CD1c-positive myeloid dendritic cell (primary cell): ENCODE measurements at regions not wholly inside any gene's neighbourhood (a gene's known extent, or its start where the extent isn't known, plus 50 kb on each side); places are given as distances from the start of the nearest gene placed in this dataset.
A peak's percentile ranks its signal among the peaks of the same experiment; 100 is the strongest.
"Not testable (repeated sequence)": the region's sequence is repeated elsewhere in the genome, so short reads cannot be mapped to it uniquely, and the experiment has no call there.

ENCODE experiments used
- DNase-seq: peaks from one replicate; pipeline ENCODE4 v3.0.0-alpha.2; 2016; ENCODE audit errors: extremely low spot score

DNA sequence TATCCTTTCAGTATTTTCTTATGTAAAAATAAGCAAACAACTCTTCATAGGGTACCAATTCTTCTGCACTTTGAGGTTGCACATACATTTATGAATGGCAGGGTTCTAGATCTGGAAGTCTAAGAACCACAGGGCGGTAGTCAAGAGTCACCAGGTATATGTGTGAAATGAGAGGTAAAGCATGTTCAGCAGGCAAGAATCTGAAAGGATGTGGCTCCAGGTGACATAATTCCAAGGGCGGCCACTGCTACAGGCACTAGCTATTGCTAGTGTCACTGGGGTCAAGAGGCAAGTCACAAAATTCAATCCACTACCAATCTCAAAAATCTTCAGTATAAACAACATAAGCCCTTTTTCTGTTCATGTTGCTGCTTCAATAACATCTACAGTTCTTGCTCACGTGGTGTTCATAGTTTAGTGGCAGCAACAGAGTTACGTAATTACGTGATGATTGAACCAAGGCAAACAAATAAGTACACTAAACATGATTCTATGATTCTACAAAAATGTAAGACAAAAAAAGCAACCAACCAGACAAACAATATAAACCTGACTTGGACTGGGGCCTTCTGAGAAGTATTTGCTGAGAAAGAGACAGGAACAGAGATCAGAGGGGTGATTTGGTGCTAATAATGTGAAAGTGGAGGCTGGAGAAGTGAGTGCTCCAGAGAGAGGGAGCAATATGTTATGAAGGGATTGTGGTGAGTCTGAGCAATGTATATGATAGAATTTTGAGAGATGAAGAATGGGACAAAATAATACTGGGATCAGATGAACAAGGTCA lies 101.7 kb downstream of the NAA11 start:
- no peak for DNase-seq

DNA sequence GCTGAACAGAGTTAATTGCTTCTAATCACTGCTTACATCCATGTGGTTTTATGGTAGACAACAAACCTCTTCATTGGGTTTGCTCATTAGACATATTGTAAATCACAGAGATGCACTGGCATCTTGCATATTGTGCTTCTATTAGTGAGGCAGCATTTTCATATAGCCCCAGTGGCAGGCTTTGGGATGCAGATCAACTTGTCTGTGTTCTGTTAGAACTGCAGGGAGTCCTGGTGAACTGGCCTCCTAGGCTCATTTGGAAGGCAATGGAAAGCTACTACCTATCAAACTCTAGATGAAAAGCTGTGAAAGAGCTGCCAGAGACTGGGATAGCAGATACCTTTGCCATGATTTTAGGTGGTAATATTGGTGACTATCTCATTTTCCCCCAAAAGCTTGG lies 108.8 kb downstream of the NAA11 start:
- no peak for DNase-seq

DNA sequence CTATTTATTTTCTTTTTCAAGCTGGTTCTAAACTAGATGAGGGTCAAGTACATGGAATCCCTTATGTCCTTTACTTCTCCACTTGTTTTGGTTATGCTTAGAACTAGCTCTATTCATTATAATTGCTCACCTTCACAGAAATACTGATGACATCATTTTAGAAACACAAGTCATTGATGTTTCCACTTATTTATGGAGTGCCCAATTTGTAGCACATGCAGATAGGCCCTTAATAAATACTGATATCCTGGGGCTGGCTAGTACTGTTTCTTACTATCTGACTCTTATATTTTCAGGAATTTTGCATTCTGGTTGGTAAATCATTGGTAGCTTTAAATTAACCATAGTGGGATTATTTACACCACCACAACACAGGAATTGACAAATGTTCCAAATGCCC lies 112.2 kb downstream of the NAA11 start:
- no peak for DNase-seq

DNA sequence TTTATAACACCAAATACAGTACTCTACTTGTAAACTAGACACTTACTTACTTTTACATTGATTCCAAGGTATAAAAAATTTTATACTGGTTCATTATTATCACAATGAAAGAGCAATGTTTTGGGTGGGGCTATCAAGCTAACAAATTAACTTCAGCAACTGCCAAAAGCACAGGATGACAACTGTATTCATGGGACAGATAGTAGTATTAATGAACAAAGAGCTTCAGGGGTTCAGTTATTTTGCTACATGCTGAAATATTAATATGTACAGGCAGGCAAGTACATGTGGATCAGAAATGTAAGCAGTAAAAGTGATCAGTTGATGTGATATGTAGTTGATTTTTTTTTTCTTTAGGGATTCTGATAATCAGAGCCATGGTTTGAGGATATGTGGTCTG lies 112.9 kb downstream of the NAA11 start:
- no peak for DNase-seq

DNA sequence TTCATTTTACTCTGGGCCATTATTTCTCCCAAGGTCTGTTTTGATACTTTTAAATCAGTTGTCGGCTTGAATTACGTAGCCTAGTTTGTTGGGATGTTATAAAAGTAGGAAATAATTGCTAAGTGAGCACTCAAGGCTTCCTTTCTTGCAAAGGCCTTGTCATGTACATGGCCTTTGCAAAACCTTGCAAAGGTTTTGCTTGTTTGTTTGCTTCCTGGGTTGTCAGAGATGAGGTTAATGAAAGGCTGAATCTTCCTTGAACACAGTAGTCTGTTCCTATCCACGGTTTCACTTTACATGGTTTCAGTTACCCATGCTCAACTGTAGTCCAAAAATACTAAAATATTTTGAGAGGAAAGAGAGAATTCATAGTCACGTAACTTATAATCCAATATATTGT lies 113.5 kb downstream of the NAA11 start:
- no peak for DNase-seq

DNA sequence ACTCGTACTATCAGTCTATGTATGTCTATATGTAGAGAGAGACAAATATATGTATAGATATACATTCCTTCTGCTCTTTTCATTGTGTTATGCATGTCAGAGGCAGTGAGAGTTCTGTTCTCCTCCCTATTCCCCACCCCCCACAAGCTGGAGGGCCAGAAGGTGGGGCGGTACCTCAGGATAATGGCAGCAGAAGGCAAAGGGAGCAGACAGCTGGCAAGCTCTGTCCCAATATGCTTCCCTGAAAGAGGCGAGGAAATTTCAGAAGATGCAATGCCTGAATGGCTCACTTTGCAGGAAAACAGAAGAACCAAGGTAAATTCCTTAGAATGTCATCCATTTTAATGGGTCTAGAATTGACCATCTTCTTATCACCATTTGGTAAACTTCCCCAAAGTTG lies 114.4 kb downstream of the NAA11 start:
- no peak for DNase-seq

DNA sequence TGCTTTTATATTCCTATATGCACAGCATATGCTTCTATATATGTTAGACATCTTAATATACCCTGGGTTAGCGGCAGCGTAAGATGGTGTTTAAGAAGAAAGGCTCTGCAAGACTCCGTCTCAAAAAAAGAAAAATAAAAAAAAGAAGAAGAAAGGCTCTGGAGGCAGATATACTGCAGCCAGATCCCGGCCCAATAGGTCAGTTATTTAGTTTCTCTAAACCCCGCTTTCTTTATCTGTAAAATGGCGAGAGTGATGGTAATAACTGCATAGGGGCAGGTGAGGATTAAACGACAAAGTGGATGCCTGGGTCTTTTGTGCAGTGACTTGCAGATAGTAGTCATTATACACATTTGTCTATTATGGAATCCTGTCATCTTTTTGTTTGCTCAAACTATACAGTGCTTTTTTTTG lies 115.2 kb downstream of the NAA11 start:
- no peak for DNase-seq

DNA sequence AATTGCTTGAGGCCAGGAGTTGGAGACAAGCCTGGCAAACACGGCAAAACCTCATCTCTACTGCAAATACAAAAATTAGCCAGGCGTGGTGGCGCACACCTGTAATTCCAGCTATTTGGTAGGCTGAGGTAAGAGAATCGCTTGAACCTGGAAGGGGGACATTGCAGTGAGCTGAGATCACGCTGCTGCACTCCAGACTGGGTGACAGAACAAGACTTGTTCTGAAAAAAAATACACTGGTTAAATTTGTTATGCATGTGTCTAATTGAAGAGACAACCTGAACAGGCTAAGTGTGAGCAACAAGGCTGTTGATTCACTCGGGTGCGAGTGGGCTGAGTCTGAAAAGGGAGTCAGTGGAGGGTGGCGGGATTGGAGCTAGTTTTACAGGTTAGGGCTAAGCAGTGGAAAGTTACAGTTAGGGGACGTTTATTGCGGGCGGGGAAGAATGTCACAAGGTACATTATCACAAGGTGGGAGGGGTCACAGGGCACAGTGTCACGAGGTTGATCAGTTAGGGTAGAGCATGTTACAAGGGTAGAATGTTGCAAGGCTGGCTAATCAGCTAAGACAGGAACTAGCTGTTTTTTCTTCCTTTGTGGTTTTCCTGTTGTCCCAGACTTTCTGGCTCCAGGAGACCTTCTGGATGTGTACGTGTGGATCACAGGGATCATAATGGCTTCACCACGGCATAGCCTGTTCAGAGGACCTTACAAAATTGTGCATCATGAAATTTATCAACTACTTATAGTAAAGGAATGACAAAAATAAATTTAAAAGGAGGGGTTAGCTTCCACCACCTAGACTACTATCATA lies 115.8 kb downstream of the NAA11 start:
- DNase-seq, result peak; percentile 1

DNA sequence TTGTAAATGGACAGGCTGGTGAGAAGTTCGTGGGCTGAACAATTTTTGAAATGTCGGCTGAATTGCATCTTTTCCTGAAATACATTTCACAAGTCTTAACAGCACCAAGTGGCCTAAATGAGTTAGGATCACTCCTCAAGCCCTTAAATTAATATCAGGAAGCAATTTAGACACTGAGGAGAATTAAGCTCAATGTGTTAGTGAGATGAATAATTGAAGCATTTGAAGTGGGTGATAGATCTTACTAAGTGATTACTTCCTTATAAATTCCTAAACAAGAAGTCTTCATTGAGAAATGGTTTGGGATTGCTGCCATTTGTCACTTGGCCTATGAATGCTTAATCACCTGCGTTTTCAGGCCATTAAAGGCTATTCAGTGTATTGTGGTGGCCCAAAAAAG lies 116.8 kb downstream of the NAA11 start:
- no peak for DNase-seq

DNA sequence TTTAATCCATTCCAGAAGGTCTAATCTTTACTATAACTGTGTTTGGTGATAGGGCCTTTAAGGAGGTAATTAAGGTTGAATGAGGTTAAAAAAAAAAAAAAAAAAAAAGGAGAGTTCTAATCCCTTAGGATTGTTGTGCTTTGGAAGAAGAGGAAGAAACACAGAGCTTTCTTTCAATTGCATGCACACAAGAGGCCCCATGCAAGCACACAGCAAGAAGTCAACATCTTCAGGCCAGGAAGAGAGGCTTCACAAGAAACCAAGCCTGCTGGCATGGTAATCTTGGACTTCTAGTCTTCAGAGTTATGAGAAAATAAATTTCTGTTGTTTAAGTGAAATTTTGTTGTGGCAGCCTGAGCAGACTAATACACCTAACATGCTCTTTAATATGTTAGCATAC lies 118.6 kb downstream of the NAA11 start:
- DNase-seq, result no peak

DNA sequence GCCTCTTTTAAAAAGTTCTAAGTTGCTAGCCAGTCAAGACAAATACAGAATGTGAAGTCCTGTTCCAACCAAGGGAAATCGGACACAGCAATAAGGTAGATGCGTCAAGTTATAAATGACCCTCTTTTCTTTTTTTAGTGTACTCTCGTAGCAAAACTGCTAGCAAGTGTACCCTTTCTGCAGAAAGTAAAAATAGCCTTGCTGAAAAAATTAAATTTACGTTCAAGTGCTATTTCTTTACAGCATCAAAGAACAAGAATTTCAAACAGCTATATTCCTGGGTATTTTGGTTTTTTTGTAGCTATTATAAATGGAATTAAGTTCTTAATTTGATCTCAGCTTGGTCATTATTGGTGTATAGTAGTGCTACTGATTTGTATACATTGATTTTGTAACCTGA lies 119.2 kb downstream of the NAA11 start:
- DNase-seq, result no peak

DNA sequence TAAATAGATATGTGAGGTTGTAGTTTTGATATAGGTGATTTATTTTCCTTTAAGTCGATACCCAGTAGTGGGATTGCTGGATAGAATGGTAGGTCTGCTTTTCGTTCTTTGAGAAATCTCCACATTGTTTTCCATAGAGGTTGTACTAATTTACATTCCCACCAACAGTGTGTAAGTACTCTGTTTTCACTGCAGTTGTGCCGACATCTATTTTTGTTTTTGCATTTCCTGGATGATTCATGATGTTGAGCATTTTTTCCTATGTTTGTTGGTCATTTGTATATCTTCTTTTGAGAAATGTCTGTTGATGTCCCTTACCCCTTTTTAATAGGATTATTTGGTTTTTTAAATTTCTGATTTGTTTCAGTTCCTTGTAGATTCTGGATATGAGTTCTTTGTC lies 120.7 kb downstream of the NAA11 start:
- DNase-seq, result no peak

DNA sequence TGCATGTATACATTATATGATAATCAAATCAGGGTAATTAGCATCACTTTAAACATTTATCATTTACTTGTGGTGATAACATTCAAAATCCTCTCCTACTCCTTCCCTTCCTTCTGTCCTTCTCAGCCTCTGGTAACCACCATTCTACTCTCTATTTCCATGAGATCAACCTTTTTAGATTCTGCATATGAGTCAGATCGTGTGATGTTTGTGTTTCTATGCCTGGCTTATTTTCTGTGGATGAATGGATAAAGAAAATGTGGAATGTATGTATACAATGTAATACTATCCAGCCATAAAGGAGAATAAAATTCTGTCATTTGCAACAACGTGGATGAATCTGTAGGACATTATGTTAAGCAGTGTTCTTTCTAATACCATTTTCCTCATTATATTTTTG lies 123.9 kb downstream of the NAA11 start:
- no peak for DNase-seq

DNA sequence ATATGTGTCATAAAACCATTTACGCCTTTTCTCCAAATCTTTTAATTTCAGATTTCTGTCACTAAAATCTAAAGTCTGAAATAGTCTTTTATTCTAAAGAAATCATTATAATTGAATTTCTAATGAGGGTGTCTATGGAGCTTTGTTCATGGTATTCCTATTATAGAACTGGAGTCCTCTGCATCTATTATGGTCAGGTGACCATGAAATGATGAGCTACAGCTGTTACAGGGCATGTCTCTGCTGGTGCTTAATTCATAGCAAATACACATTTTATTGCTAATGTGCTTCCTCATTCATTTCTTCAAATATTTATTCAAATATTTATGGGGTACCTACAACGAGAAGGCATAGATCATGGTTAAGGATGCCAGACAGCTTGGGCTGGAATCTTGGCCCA lies 126.1 kb downstream of the NAA11 start:
- no peak for DNase-seq

DNA sequence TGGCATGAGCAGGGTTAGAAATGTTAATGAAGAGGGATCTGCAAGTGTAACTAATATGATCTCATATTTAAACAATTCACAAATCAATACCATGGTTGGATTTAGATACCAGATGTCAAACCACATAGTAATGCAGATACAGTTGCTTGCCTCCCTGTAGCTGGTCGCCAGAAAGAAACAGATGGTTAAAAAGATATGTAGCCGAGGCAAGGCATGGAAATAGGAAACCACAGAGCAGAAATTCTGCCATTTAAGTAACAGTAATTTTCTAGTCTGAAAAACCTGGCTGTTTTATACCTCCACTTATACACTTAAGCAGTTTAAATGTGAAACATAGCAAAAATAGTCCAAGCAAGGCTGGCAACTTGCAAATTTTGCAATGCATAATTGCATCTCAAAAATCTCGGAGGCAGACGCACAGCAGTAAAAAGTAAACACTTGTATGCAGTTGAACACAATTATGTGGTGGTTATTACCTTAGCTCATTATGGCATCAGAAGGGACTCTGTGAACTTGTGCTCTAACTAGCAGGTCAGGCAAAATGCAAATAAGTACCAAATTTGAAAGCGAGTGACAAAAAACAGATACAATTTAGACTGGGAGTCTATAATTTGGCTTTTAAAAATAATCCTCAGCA lies 126.8 kb downstream of the NAA11 start:
- DNase-seq, result no peak

DNA sequence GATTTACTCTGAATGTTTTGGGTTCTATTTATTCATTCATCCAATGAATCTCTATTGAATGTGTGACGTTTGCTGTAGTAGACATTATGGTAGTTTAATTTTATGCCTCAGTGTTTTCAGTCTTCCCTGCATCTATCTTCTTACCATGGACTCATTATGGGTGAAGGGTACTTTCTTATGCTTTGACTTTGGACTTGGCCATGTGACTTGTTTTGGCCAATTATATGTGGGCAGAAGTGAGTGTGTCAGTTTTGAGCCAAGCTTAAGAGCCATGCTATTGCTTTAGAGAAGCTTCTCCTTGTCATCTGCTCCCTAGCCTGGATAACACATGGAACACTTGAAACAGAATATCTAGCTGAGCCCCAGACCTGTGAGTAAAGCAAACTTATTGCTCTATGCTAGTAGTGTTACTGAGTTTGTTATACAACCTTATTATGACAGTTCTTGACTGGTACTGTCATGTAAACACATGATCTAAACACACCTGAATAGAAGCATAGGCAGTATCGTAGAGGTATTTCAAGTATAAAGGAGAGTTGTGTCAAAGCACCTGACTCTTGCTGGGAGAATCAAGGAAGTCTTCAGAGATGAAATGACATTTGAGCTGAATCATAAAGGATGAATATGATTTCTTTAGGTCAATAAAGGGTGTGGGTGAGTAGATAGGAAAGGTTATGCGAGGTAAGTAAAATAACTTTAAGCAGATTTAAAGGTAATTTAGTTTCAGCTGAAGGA lies 128.4 kb downstream of the NAA11 start:
- DNase-seq, result no peak

DNA sequence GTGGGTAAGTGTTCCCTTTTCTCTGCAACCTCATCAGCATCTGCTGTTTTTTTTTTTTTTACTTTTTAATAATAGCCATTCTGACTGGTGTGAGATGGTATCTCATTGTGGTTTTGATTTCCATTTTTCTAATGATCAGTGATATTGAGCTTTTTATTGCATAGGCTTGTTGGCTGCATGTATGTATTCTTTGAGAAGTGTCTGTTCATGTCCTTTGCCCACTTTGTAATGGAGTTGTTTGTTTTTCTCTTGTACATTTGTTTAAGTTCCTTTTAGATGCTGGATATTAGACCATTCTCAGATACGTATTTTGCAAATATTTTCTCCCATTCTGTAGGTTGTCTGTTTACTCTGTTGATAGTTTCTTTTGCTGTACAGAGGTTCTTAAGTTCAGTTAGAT lies 134.6 kb downstream of the NAA11 start:
- DNase-seq, result not testable (repeated sequence)

DNA sequence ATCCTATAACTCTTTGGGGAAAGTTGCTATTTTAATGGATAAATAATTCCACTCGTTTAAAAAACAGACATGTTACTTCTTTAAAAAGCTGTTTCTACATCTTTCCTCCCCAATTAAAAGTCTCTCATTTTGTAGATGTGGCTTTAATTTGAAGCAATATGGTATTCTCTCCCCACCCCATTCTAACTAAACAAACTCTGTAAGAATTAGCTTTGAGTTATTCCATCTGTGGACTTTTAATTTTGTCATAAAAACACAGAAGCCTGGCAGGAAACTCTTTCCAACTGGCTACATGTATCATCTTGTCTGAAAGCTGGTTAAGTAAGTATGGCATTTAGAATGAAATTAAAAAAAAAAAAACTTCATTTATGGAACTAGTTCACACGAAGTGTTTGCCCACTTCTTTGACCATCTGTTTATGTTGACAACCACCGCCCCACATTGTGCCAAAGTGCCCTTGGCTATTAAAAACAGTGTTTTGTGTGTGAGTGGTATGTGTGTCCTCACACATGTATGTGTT lies 140.3 kb downstream of the NAA11 start:
- DNase-seq, result no peak

DNA sequence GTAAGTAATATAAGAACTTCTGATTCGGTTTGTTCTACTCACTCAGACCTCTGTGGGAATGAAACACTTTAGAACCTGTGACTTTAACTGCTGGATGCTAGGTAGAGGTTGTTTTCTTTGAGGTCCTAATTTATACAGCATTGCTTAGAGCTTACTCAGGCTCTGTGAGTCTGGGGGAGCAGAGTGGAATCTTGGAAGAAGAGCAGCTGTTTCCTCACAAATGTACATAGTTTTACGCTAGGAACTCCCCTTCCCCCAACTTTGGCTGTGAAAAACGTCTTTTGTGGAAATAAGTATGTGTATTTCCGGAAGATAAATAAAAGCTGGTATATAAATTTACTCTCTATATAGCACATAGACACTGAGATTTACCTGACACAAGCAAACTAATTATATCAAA lies 141.4 kb downstream of the NAA11 start:
- DNase-seq, result no peak

DNA sequence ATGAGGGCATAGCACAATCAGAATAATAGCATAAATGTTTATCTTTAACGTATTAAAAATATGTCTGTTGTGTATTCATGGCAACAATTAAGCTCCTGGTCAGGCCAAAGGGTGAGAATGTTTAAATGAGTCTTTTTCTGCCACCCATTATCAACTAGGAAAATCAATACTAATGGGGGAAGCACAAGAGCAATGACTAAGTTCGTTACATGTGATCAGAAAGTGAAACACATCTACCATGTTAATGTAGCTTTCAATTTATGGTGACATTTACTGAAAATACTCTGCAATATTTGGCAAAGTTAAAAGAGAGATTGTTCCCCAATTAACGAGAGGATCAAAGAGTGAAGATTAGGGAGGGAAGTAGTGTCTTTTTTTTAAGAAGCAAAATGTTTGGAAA lies 143.7 kb downstream of the NAA11 start:
- DNase-seq, result no peak

DNA sequence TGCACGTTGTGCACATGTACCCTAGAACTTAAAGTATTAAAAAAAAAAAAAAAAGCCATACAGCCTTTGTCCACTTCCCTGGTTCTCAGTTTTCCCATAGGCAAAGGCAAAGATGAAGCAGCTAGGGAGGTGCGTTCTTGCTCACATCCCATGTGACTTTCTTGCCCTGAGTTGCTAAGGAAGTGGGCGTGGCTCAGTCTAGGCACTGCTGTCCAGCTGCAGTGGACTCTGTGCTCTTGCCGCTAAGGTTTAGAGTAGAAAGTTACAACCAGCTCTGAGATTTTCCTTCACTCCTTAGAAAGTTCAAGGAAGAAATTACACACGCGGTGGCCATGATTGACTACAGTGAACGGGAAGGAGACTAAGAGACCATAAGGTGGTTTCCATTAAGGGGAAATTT lies 144.7 kb downstream of the NAA11 start:
- no peak for DNase-seq

DNA sequence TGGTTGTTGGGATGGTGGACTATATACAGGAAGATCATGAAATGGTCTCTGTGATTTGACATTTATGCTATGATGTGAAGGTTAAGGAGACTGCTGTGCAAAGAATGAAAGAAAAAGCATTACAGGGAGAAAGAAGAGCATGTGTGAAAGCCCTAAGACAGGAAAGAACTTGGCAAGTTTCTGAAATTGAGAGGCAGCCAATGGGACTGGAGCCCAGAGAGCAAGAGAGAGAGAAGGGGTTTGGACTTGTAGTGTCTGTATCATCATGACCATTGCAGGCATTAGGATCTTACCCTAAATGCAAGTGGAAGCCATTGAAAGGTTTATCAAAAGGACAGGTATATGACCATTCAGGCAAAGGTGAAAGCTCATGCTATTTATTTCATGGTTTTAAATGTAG lies 147.1 kb downstream of the NAA11 start:
- no peak for DNase-seq
